CD4-positive, alpha-beta T cell treated with Interleukin-6 for 4 hours (primary cell): ENCODE measurements at regions not wholly inside any gene's neighbourhood (a gene's known extent, or its start where the extent isn't known, plus 50 kb on each side); places are given as distances from the start of the nearest gene placed in this dataset.

Experiments used
- DNase-seq: peaks from one replicate; pipeline ENCODE4 v3.0.0-alpha.2; 2020; ENCODE audit warnings: mixed read lengths

DNA sequence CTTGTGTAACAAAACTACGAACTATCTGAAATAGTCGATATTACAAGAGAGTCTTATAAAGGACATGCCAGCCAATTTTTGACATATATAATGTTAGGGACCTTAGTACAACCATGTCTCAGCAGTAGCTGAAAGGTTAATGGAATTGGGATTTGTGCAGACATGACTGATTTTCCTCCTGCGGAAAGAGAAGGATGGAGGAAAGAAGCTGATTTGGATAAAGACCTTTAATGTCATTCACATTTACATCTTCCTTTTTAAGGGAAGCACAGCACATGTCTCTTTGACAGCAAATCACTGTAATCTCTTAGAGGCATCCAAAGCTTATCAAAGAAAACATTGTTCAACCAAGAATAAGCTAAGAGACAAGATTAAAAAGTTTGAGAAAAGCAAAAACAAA lies 1976.2 kb upstream of the IGFBP7 start:
- DNase-seq, result no peak

DNA sequence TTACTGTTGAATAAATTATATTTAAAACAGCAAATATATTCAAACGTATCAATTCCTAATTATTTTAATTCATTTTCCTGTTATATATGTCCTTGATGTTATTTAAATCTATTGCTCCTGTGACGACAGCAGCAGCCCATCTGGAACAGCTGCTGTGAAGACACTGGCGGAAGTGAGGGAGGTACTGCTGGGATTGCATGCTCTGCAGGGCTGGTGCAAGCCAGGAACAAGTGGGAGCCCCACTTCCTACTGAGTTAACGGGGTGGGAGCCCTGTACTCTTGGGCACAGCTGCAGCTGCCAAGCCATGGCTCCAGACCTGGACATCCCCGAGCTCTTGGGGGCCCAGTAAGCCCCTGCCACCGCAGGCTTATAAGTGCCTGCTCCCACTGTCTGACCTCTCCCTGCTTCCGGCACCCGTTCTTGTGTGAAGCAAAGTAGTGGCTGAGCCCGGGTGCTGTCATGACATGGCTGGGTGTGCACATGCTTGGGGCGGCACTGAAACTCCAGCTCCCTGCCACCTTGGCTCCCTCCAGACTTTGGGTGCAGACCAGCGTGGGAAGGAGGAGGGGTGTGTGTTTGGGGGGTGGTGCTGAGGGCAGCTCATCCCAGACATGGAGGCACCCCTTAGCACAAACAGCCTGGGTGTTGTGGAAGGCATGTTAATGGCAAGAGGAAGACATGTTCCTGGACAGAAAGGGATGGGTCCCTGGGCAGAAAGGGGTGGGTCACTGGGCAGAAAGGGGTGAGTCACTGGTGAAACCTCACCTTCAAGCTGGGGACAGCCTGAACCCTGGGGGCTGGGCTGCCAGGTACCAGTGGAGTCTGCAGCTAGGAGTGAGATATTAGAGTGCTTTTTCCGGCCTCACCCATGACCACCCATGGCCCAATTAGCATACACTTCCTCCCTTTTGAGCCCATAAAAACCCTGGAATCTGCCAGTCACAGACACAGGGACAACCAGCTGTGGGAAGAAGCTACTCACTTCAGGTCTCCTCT lies 1981.3 kb upstream of the IGFBP7 start:
- DNase-seq, result no peak

- DNase-seq, result no peak
Observed at GRCh38 chr4:59094505-59094904, 1984.3 kb upstream of the IGFBP7 start.

GRCh38 chr4:59102311-59102710 lies 1992.1 kb upstream of the IGFBP7 start:
- DNase-seq, result no peak

GRCh38 chr4:59120287-59120814 lies 2010.2 kb upstream of the IGFBP7 start:
- no peak for DNase-seq

DNA sequence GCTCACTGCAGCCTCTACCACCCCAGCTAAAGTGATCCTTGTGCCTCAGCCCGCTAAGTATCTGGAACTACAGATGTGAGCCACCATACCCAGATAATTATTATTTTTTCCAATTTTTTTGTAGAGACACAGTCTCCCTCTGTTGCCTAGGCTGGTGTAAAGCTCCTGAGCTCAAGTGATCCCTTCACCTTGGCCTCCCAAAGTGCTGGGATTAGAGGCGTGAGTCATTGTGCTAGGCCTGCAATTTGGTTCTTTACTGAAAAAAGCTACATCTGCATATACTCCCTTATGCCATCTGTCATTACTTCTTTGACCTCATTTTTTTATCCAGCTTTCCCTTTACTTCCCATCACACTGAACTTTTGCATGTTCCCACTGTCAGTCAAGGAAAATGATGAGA lies 2012.4 kb upstream of the IGFBP7 start:
- DNase-seq, result no peak

- no peak for DNase-seq
Observed at GRCh38 chr4:59126159-59126558, 2016.0 kb upstream of the IGFBP7 start.

DNA sequence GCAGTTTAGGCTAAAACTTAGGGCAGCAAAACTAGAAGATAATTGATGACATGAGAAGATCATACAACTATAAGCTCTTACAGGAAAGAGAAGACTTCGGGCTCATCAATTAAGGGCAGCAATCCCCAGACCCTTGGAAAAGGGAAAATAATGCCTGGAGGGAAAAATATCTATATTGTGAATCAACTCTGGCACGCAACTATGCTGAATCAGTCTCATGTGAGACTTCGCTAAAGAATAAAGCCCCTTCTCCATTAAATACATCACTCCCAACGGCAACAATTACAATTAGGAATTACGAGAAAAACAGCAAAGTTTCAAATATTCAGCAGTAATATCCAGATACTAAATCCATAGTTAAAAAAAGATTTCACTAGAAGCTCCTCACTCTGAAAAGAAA lies 2016.8 kb upstream of the IGFBP7 start:
- DNase-seq, result no peak

DNA sequence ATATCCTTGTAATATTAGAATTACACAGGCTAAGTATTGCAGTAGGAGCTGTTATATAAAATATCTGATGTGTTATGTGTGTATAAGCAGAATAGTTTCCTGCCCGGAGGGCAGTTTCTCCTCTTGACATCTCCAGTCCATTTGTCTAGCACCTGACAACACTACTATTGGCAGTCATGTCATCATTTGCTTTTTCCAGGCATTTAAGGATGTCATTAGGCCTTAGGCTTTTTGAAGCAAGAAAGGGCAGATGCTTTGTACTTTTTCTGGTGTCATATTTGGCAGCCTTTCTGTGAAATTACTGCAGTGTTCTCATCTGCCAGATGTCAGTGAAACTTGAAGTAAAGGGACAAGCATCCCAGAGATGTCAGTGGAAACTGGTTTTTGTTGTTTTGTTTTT lies 2017.6 kb upstream of the IGFBP7 start:
- DNase-seq, result no peak

DNA sequence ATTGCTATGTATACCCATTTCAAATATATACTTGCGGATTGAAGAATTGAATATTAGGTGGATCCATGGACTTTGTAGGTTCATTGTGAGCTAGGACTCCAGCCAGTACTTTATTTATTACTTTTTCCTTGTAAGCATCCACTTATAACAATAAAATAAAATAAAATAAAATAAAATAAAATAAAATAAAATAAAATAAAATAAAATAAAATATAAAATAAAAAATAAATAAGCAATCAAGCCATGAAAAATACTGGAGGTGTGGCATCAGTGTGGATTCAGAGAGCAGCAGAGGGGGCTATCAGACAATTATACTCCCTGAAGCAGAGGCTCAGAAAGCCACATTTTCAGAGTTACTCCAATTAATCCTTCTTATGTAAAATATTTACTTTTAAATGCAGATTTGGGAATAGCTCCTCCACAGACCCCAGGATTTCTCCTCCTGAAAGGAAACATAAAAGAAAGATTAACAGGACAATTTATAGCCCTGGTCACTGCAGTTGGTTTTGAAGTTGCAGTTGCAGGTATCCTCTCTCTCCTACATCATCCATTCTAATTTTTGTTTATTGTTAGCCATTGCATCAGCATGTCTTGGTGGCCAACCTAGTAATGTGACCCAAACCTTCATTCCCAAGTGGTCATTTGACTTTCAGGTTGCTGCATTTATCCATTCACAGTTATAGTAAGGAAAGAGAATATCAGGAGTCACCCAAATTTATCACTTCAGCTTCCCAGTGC lies 2025.2 kb upstream of the IGFBP7 start:
- no peak for DNase-seq

- DNase-seq, result no peak
Observed at GRCh38 chr4:59161249-59161648, 2038.9 kb upstream of the ADGRL3 start.

DNA sequence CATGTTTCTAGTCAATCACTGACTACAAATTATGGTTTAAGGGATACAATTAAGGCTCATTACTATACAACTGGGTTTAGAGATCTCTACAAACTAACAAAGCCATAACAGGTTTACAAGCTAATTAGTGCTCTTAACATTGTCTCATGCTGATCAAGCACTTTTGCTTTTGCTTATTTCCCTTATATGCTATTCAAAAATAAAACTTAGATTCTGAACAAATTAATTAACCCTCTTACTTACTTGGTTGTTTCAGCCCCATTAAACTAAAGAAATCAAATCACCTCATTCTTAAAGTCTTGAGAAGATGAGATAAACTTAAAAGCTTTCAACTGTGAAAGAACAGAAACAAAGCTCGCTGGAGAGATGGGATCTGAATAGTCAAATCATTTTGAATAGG lies 2024.5 kb upstream of the ADGRL3 start:
- no peak for DNase-seq

DNA sequence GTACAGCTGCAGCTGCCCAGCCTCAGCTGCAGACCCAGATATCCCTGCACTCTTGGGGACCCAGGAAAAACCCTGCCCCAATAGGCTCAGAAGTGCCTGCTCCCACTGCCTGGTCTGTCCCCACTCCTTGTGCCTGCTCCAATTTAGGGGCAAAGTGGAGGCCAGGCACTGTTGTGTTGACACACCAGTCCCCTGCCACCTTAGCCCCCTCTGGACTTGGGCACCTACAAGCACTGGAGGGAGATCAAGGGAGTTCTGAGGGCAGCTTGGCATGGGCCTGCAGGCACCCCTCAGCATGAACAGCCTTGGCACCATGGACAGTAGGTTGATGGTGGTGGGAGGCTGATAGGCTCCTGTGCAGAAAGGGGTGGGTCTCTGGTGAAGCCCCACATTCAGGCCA lies 2020.8 kb upstream of the ADGRL3 start:
- no peak for DNase-seq

DNA sequence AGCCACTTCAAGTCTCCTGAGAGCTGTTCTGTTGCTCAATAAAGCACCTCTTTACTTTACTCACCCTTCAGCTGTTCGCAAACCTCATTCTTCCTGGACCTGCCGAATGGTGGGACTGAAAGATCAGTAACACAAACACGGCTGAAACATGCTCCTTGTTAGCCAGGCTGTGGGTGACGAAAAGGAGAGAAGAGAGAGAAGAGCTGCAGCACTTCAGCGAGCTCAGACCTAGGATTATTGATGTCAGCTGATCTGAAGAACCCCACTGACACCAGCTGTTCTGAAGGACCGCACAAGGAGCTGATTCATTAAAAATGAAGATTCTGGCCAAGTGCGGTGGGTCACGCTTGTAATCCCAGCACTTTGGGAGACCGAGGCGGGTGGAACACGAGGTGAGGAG lies 2020.0 kb upstream of the ADGRL3 start:
- no peak for DNase-seq

GRCh38 chr4:59180969-59181368 lies 2019.2 kb upstream of the ADGRL3 start:
- no peak for DNase-seq

DNA sequence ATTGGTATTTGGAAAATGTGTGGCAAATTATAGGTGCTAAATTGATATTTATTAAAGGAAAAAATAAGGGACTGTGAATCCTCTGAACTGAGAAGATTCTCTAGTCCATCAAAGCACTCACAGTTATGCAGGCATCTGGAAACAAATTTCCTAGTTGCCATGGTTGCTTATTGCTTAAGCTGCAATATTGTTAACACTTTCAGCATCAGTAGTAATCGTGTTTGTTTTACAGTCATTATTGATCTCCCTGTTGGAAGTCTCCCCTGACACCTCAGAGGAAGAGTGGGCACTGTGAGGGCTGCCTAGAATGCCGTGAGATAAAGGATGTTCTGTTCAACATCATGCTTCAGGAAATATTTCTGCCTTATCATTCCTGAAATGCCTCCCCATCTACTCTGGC lies 2004.3 kb upstream of the ADGRL3 start:
- no peak for DNase-seq

- no peak for DNase-seq
Observed at GRCh38 chr4:59200992-59201391, 1999.1 kb upstream of the ADGRL3 start.

DNA sequence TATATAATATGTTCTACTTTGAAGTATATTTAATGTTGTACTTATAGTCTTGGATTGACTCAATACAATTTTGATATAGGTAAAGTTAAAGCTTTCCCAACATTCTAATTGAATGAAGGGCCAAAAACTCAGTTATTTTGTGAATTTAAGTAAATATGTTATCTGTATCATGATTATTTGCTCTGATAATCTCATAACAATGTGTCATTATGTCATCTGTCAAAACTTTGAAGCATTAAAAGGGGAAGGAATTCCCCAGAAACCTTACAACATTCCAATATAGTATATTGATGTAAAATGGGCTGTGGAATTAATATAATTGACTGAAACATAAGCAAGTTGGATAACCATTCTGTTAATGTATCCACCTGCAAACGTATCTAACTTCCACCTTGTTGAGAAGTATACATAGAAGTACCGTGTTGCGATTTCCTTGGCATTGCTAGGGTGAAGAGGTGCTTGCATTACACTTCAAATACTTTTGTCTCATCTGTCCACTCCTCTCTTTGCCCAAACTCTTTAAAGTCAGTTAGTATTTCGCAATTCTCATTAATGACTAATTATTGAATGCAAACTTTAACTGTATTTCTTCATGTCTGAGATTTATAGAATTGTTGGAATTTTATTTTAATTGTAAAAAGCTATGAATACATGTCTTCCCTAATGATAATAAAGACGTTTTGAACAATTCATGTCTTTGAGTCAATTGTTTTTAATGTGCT lies 1982.1 kb upstream of the ADGRL3 start:
- DNase-seq, result no peak

- no peak for DNase-seq
Observed at GRCh38 chr4:59222221-59222620, 1977.9 kb upstream of the ADGRL3 start.

- no peak for DNase-seq
Observed at GRCh38 chr4:59223292-59223941, 1976.7 kb upstream of the ADGRL3 start.

- no peak for DNase-seq
Observed at GRCh38 chr4:59238212-59238611, 1961.9 kb upstream of the ADGRL3 start.

- DNase-seq, result no peak
Observed at GRCh38 chr4:59240011-59240410, 1960.1 kb upstream of the ADGRL3 start.

GRCh38 chr4:59243038-59243437 lies 1957.1 kb upstream of the ADGRL3 start:
- DNase-seq, result no peak
